ENCODE measurements at regions not wholly inside any gene's neighbourhood (a gene's known extent, or its start where the extent isn't known, plus 50 kb on each side); places are given as distances from the start of the nearest gene placed in this dataset.

DNA sequence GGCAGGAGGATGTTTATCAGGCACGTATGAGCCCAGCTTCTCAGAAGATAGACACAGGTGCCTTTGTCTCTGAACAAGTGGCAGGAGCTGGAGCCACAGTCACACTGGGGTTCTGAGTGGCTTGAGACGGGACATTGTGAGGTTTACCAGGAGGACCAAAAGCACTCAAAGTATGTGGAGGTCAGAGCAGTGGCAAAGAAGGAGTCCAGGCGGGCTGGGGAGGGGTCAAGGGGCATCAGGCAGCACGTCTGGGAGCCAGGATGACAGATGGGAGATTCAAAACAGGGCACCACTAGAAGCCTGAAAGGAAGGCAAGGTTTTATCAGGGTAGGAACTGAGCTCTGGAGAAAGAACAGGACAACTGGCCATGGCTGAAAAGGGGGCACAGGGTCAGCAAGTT is 67.2 kb upstream of the MARCHF10 start:
- Histone ChIP-seq H4K20me1 (ENCODE audit: control insufficient read depth, insufficient read depth, low read length, poor library complexity, severe bottlenecking) (no peaks in the 10 kb centered on the region), H3K36me3 (replicated peaks in 1 of 2; ENCODE audit: control extremely low read depth in 1 of 2, control insufficient read depth in 1 of 2, extremely low read depth in 1 of 2, insufficient read depth in 2 of 2, low read length in 1 of 2) (no peaks in the 10 kb centered on the region), H3K4me2 (replicated peaks; ENCODE audit: low read depth, low read length, poor library complexity, severe bottlenecking) (no peak overlapping the region), H3K27ac (ENCODE audit: low read length in 2 of 2) (no peak overlapping the region), H3K27me3 (replicated peaks in 1 of 4; ENCODE audit: control extremely low read depth in 1 of 4, control insufficient read depth in 3 of 4, insufficient read depth in 4 of 4, low read length in 3 of 4) (peaks cover 0 to 5% (median 3%) of the 10 kb centered on the region in 4 experiments), H3K4me3 (ENCODE audit: control extremely low read depth in 1 of 5, extremely low read depth in 1 of 5, insufficient read depth in 1 of 5, low read depth in 2 of 5, low read length in 4 of 5) (no peak overlapping the region), H2AFZ (ENCODE audit: insufficient read depth, low read depth, low read length, poor library complexity, severe bottlenecking) (no peak overlapping the region), H3K9ac (ENCODE audit: low read length) (no peak overlapping the region), H3K9me3 (ENCODE audit: control extremely low read depth in 1 of 3, control insufficient read depth in 2 of 3, insufficient read depth in 1 of 3, low read length in 2 of 3) (no peaks in the 10 kb centered on the region), H3K79me2 (ENCODE audit: control insufficient read depth, insufficient read depth, low read length) (no peaks in the 10 kb centered on the region), H3K4me1 (ENCODE audit: control insufficient read depth in 2 of 2, insufficient read depth in 2 of 2, low read length in 2 of 2) (no peaks in the 10 kb centered on the region)
- POLR2A ChIA-PET: no interaction called here
- DNase-seq: no peak
- peaks cover 34% of the 10 kb centered on the region for H3K27me3 Mint-ChIP-seq
- no peaks in the 10 kb centered on the region for H3K4me1 Mint-ChIP-seq
- 82% methylated on average over 4 of the region's 4 CpGs for WGBS (ENCODE audit: insufficient coverage)
- CTCF ChIA-PET: no interaction called here
- ATAC-seq (ENCODE audit: low read depth): no peak
- H3K9me3 Mint-ChIP-seq (ENCODE audit: insufficient read depth): no peaks in the 10 kb centered on the region
- intact Hi-C loops (cut with micrococcal nuclease): no loop called here
- no peak overlapping the region for H3K4me3 Mint-ChIP-seq
- H3K27ac Mint-ChIP-seq: no peak overlapping the region
- TF ChIP-seq EZH2 (IDR thresholded peaks at IDR 0.05; ENCODE audit: borderline replicate concordance, insufficient read depth, low read depth, low read length, poor library complexity, severe bottlenecking): no peak
- TF ChIP-seq, protein P1, sequence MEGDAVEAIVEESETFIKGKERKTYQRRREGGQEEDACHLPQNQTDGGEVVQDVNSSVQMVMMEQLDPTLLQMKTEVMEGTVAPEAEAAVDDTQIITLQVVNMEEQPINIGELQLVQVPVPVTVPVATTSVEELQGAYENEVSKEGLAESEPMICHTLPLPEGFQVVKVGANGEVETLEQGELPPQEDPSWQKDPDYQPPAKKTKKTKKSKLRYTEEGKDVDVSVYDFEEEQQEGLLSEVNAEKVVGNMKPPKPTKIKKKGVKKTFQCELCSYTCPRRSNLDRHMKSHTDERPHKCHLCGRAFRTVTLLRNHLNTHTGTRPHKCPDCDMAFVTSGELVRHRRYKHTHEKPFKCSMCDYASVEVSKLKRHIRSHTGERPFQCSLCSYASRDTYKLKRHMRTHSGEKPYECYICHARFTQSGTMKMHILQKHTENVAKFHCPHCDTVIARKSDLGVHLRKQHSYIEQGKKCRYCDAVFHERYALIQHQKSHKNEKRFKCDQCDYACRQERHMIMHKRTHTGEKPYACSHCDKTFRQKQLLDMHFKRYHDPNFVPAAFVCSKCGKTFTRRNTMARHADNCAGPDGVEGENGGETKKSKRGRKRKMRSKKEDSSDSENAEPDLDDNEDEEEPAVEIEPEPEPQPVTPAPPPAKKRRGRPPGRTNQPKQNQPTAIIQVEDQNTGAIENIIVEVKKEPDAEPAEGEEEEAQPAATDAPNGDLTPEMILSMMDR (IDR thresholded peaks at IDR 0.05): no peak

DNA sequence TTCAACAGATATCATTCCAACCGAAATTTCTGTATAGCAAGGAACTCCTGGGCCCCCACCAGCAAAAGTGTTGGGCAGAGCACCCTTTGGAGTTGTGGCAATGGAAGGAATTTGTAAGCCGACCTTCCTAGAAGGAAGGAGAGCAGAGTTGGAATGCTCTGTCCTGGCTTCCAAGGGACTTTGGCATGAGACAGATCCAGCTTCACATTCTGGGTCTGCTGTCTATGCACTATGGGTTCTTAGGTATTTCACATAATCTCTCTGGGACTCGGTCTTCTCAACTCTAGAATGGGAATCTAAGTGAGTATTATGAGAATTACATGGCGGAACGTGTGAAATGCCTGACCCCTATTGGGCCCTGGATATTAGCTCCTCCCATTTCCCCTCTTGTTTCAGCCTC is 63.2 kb upstream of the MARCHF10 start:
- ChIA-PET CTCF (no interaction called here), POLR2A (no interaction called here)
- ATAC-seq (ENCODE audit: low read depth): no peak
- H3K4me3 Mint-ChIP-seq: no peak overlapping the region
- Histone ChIP-seq H3K4me1 (ENCODE audit: control insufficient read depth in 2 of 2, insufficient read depth in 2 of 2, low read length in 2 of 2) (no peaks in the 10 kb centered on the region), H3K27me3 (replicated peaks in 1 of 4; ENCODE audit: control extremely low read depth in 1 of 4, control insufficient read depth in 3 of 4, insufficient read depth in 4 of 4, low read length in 3 of 4) (peaks cover 0 to 14% (median 0%) of the 10 kb centered on the region in 4 experiments), H3K9ac (ENCODE audit: low read length) (no peak overlapping the region), H3K4me3 (ENCODE audit: control extremely low read depth in 1 of 5, extremely low read depth in 1 of 5, insufficient read depth in 1 of 5, low read depth in 2 of 5, low read length in 4 of 5) (no peak overlapping the region), H3K36me3 (replicated peaks in 1 of 2; ENCODE audit: control extremely low read depth in 1 of 2, control insufficient read depth in 1 of 2, extremely low read depth in 1 of 2, insufficient read depth in 2 of 2, low read length in 1 of 2) (no peaks in the 10 kb centered on the region), H3K4me2 (replicated peaks; ENCODE audit: low read depth, low read length, poor library complexity, severe bottlenecking) (no peak overlapping the region), H3K79me2 (ENCODE audit: control insufficient read depth, insufficient read depth, low read length) (no peaks in the 10 kb centered on the region), H3K9me3 (ENCODE audit: control extremely low read depth in 1 of 3, control insufficient read depth in 2 of 3, insufficient read depth in 1 of 3, low read length in 2 of 3) (peaks cover 0 to 4% (median 0%) of the 10 kb centered on the region in 3 donors), H2AFZ (ENCODE audit: insufficient read depth, low read depth, low read length, poor library complexity, severe bottlenecking) (no peak overlapping the region), H3K27ac (ENCODE audit: low read length in 2 of 2) (no peak overlapping the region), H4K20me1 (ENCODE audit: control insufficient read depth, insufficient read depth, low read length, poor library complexity, severe bottlenecking) (no peaks in the 10 kb centered on the region)
- no peak for TF ChIP-seq EZH2 (IDR thresholded peaks at IDR 0.05; ENCODE audit: borderline replicate concordance, insufficient read depth, low read depth, low read length, poor library complexity, severe bottlenecking)
- TF ChIP-seq, protein P1 (IDR thresholded peaks at IDR 0.05): no peak
- peaks cover 26% of the 10 kb centered on the region for H3K27me3 Mint-ChIP-seq
- H3K9me3 Mint-ChIP-seq (ENCODE audit: insufficient read depth): no peaks in the 10 kb centered on the region
- intact Hi-C loops (cut with micrococcal nuclease): no loop called here
- no peak for DNase-seq
- H3K27ac Mint-ChIP-seq: no peak overlapping the region
- H3K4me1 Mint-ChIP-seq: no peaks in the 10 kb centered on the region
- 100% methylated on average over 1 of the region's 5 CpGs for WGBS (ENCODE audit: insufficient coverage)
